Islet precursor cell (in vitro differentiated cells): ENCODE measurements at regions not wholly inside any gene's neighbourhood (a gene's known extent, or its start where the extent isn't known, plus 50 kb on each side); places are given as distances from the start of the nearest gene placed in this dataset.

Experiments
- DNase-seq: peaks from one replicate; pipeline ENCODE4 v3.0.0-alpha.2; 2018

DNA sequence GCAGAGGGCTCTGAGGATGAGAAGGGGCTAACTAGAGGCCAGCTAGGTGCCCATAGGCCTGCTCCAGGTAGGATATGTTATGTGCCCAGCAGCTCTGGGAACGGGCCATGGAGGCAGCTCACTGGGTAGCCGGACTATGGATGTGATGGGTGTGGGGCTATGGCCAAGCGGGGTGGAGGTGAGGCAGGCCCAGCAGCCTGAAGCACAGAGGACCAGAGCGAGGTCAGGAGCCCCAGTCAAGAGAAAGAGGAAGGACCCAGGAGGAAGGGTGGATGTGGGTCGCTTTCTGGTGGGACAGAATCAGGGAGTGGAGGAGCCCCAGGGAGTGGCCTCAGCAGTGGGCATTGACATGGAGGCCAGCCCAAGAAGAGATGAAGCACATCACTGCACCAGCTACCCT is 117.9 kb upstream of the MLN start:
- DNase-seq, result no peak

DNA sequence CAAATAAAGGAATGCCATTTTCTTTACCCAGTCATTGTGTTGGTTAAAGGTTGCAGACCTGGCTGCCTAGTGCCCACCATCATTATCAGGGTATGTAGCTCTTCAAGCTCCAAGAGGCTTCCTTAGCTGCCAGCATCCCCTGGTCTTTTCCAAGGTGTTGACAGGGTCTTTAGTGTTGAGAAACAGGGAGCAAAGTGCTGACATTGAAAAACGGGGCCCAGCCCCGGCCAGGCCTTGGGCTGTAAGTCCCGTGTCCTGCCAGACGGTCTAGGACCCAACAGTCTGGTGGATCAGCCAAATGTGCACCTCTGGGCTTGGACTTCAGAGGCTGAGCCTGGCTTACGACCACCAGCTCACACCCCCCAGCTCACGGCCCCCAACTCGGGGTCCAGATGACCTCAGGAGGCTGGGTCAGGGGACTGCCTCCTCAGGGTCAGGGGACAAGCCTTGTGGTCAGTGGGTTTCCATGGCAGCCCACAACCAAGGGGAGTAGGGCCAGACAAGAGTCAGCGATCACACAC is 114.4 kb upstream of the MLN start:
- no peak for DNase-seq

GRCh38 chr6:33915134-33915533 is 111.3 kb upstream of the MLN start:
- DNase-seq, result no peak

DNA sequence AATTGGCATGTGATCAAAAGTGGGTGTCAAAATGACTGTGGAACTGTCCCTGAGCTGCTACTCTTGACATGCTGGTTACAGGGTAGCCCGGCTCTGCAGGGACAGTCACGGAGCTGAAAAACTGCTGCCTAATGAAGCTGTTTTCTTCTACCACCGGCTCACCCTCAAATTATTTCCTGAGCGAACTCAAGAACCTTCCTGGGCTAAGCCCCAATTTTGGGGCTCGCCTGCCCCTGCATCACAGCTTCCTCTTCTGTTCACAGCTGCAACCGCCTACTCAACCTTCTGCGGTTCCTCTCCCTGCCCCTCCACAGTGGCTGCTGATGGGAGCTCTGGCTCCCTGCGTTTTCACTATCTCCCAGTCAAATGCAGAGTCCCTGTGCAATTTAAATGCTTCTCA is 110.8 kb upstream of the MLN start:
- no peak for DNase-seq

DNA sequence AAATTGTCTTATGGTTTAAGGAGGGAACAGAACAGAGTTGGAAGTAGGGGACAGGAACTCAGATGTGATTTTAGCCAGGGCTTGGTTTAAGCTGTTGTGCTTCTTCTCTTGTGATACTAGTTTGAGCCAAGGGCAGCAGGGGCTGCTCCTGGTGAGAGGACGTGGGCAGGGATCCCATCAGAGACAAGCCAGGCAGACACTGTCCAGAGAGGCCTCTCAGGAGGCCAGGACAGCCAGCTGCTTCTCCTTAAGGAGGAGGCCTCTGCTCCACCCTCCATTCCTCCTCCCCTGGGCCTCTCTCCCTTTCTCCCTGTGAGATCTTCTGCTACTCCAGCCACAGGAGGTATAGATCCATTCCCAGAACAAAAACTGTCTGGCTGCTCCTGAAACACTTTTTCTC is 108.4 kb upstream of the MLN start:
- no peak for DNase-seq

DNA sequence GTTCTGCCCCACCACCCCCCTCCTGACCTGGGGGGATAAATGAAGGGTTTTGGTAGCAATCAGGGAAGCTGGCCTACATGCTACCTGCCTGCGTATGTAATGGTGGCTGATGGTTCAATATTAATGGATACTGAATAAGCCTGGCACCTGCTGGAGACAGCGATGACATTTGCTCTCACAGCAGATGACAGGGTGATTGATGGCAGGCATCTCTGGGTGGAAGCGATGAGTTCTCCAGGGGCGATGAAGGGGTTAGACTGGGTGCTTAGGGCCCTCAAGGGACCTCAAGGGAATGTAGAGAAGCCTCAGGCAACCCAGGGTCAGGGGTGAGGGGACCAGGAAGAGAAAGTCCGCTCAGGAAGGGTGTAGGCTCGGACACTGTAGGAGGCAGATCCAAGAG is 107.7 kb upstream of the MLN start:
- no peak for DNase-seq

- no peak for DNase-seq
Observed at GRCh38 chr6:33910594-33910993, 106.8 kb upstream of the MLN start.

DNA sequence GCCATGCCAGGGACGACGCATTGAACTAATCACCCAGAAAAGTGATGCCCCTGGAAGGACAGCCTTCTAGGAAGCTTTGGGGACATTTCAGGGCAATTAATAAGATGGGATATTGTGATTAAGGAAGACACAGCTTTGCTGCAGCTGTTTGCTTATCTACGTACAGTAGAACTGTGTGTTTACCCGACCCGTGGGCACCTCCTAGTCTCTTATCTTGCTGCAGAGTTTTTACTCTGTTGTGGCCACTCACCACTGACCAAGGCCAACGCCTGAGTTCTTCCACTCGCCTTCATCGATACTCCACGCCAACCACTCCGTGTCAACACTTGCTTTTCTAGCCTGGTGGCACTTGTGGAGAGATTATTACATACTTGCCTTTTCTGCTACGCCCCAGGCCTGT is 105.9 kb upstream of the MLN start:
- DNase-seq, result no peak

GRCh38 chr6:33908025-33908424 is 104.2 kb upstream of the MLN start:
- no peak for DNase-seq

DNA sequence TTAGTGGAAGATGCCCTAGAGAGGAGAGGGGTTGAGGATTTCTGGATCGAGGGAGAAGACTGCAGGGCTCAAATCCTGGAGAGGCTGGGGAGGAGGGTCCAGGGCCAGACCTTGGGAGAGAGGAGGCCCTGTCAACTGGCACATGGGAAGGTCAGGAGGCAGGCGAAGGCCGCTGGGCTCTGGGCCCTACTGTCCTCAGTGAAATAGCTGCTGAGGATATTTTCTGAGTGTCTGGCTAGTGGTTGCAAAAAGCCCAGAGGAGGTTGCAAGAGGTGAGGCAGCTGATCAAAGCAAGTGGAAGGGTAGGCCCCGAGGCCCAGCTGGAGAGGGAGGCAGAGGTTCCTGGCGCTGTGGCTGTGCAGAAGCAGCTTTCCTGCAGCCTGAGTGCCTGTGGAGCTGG is 103.4 kb upstream of the MLN start:
- DNase-seq, result no peak

GRCh38 chr6:33906439-33906838 is 102.6 kb upstream of the MLN start:
- DNase-seq, result no peak

- no peak for DNase-seq
Observed at GRCh38 chr6:33905071-33905609, 101.3 kb upstream of the MLN start.

DNA sequence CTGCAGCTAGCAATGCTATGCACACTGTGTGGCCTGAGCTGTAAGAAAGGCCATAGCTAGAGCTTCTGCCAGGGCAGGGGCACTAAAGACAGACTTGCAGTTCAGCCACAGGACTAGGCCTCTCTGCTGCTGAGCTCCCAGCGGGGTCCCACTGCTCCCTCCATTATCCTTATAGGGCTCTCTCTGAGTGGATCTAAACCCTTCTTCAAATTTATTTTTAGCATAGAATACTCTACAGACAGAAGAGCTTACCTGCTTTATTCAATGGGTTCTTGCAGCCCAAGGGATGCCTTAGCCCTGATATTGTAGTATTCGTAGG is 100.9 kb upstream of the MLN start:
- no peak for DNase-seq

DNA sequence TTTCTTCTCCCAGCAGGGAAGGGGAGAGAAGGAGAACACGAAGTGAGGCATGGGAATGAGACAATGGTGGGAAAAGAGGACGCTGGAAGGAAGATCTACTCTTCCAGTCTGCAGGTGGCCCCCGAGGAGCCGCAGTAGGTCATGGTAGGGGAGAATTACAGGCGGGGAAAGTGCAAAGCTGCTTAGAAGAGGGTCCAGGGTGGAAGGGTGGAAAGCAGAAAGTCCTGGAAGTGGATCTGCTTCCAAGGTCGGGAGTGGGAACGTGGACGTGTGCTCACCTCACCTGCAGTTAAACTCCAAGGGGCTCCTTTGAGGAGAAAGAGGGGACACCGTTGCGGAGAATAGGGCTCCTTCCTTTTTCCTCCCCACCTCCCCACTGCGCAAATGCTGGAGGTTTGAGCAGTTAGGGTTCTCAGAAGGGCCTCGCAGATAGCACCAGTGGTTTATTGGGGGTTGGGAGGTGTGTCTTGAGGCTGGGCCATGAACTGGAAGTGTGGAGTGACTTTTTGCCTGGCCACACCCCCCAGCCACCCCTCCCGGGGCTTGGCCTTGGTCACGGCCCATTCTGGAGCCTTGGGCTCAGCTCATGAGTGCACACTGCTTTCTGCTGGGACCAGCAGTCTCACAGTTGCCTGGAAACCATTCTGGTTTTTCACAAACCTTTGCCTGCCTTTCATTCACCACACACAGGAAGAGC is 100.4 kb upstream of the MLN start:
- DNase-seq, result no peak

DNA sequence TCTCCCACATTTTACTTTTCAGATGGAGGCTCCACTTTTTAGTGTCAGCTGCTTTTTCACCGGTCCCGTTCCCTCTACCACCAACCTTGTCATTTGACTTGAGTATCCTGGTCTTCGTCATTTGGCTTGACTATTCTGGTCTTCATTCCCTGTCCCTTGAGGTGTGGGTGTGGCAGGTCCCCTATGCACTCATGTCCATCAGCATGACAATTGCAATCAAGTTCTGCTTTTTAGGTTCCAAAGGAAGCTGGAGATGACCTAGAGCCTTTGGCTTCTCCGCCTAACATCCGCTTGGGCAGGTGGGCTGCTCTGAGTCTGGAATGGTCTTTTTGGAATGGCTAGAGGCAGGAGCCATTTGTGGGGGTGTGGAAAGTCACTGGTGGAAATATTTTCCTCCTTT is 99.8 kb upstream of the MLN start:
- no peak for DNase-seq

DNA sequence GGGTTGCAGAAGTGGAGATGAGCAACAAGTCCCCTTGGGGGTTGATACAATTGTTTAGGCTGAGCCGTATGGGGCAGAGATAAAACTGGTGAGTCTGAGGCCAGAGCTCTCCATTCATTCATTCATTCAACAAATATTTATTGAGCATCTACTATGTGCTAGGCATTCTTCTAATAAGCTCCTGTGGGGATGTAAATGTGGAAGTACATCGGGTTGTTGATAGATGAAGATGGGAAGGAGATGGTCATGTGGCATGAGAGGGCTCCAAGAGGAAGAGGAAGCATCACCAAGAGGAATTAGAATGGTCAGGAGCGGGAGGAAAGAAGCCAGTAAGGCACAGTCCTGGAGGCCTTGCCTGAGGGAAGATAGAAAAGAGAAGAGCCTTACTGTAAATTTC is 98.7 kb upstream of the MLN start:
- no peak for DNase-seq

DNA sequence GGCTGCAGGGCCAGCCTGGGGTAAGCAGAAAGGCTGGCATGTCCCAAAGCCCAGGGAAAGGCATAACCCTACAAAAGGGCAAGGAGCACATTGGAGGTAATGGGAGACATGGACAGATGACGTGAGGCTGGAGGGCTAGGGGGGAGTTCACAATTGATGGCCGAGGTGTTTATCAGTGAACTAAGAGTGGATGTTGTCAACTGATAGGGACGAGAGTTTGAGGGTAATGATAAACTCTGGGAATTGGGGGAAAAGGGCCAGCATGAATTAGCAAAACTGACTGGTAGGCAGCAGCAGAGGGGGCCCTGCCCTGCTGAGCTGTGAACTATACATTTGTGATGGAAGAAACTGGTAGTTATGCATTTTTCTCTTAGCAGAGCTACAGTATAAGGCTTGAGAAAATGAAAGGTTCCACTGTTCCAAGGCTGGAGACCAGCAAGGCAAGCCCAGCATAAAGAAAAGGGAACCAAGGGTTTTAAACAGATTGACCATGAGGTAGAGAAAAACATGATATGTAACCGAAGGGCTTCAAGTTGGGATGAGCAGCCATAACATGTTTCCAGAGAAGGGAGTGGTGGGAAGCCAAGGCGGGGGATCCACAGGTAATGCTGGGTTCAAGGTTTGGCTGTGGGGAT is 98.1 kb upstream of the MLN start:
- no peak for DNase-seq

DNA sequence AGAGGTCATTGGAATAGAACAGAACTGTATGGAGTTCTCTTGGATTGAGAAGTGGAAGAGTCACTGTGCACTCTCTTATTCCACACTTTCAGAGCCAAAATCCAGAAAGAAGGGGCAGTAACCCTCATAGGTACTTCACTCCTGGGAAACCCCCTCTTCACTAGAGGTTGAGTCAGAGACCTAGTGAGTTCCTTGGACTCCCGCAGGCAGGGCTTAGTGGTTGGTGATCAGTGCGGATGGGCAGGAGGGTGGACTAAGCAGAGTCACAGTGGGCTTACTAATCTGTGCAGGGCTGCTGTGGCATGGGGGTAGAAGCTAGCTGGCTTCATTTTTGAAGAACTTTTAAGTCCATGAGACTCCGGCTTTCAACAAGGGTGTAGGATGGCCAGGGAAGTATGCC is 95.0 kb upstream of the MLN start:
- DNase-seq, result no peak

GRCh38 chr6:33897189-33897780 is 93.5 kb upstream of the MLN start:
- DNase-seq, result no peak

GRCh38 chr6:33896391-33897188 is 92.8 kb upstream of the MLN start:
- DNase-seq, result no peak

DNA sequence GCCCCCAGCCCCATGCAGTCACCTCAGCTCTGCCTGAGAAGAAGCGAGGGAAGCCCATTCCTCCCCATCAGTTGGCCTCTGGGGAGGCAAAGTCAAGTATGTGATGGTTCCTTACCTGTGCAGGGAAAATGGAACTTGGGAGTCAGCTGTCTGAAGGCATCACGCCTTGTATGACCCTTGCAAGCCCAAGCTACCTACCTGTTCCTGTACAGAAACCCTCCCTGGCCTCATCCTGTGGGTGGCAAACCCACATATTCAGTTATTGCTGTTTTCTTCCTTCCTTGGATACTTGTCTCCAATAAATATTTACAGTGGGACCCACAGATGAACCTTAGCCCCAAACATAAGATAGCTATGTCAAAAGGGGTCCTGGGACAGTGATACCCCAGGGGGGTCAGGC is 92.2 kb upstream of the MLN start:
- DNase-seq, result no peak

DNA sequence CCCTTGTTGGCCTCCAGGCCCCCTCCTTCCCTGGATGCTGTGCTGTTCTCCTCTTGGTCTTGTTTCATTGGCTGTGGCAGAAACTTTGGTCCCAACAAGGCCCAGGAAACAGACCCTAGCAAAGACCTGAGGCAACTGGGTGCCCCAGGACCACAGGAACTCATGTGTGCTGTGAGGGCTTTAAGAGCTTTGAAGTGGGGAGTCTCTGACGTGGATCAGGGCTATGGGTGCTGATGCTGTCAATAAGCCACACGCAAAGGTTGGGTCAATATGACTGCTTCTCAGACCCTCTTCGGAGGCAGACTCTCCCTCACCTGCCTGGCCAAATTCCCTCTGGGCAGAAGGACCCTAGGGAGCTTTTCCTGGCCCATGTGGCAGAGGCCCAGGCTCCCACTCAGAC is 91.5 kb upstream of the MLN start:
- DNase-seq, result no peak

GRCh38 chr6:33894438-33894837 is 90.6 kb upstream of the MLN start:
- DNase-seq, result no peak
